ENCODE measurements at regions not wholly inside any gene's neighbourhood (a gene's known extent, or its start where the extent isn't known, plus 50 kb on each side); places are given as distances from the start of the nearest gene placed in this dataset.

DNA sequence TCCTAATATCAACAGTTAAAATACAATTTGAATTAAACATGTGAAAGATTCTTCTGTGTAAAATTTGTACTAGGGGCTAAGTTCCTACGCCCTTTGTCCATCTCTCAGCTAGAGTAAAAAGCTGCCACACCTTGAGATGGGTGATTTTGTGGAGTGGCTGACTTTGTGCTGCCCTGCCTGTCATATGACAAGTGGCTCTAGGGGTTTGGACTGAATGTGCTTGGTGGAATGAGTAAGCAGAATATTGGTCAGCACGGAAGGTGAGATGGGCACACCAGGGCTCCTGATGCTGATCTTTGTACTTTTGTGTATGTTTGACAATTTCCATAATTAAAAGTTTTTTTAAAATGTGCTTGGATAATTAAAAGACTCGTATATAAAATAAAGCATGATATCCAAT is 133.6 kb upstream of the SLC45A1 start:
- ATAC-seq (ENCODE audit: low read depth) (no peak), DNase-seq (no peak)
- no peak overlapping the region for H2BK5ac ChIP-seq (ENCODE audit: low read depth, low read length, poor library complexity, severe bottlenecking)
- H3K9me1 ChIP-seq (ENCODE audit: insufficient read depth, low read length): no peaks in the 10 kb centered on the region; the same call in 1 of the 2 replicates
- H3K4ac ChIP-seq (ENCODE audit: low read depth, low read length): no peak overlapping the region
- H4K91ac ChIP-seq (ENCODE audit: insufficient read depth, low read depth, low read length): no peak overlapping the region
- no peak overlapping the region for H3K18ac ChIP-seq (ENCODE audit: low read depth, low read length)
- in situ Hi-C loops (cut with MboI; ENCODE audit: low sequenced_read_pairs): no loop called here
- no peak overlapping the region for H4K8ac ChIP-seq (ENCODE audit: low read depth in 2 of 2, low read length in 2 of 2)
- peaks cover 2% of the 10 kb centered on the region; the same call in 1 of the 2 replicates for H3K9me3 ChIP-seq (ENCODE audit: control insufficient read depth, insufficient read depth, low read length)
- no peak for TF ChIP-seq POLR2A (IDR thresholded peaks at IDR 0.05; ENCODE audit: low read depth, low read length)
- TF ChIP-seq BHLHE40 (IDR thresholded peaks at IDR 0.05; ENCODE audit: low read depth, low read length): no peak
- TF ChIP-seq RAD21 (IDR thresholded peaks at IDR 0.05; ENCODE audit: low read length): no peak
- no peak for TF ChIP-seq FOS (IDR thresholded peaks at IDR 0.05; ENCODE audit: low read depth, low read length)
- no peak for TF ChIP-seq RFX5 (IDR thresholded peaks at IDR 0.05; ENCODE audit: low read depth, low read length)
- no peak for TF ChIP-seq ELK1 (IDR thresholded peaks at IDR 0.05; ENCODE audit: borderline replicate concordance, low read depth, low read length)
- no peak for TF ChIP-seq CEBPB (IDR thresholded peaks at IDR 0.05; ENCODE audit: low read depth, low read length)
- no peak for TF ChIP-seq SMC3 (IDR thresholded peaks at IDR 0.05; ENCODE audit: low read depth, low read length)
- TF ChIP-seq MXI1 (IDR thresholded peaks at IDR 0.05; ENCODE audit: borderline replicate concordance, low read depth, low read length): no peak
- ChIA-PET POLR2A (ENCODE audit: unreplicated experiment) (no interaction called here), CTCF (no interaction called here)
- H2AK9ac ChIP-seq (replicated peaks; ENCODE audit: low read depth, low read length, poor library complexity): no peak overlapping the region
- no peak overlapping the region for H2AFZ ChIP-seq (replicated peaks; ENCODE audit: low read length, poor library complexity)
- no peaks in the 10 kb centered on the region for H3K36me3 ChIP-seq (ENCODE audit: control insufficient read depth, insufficient read depth, low read length)
- intact Hi-C loops (cut with micrococcal nuclease): no loop called here
- no peak overlapping the region for H4K5ac ChIP-seq (ENCODE audit: low read depth, low read length)
- no peak overlapping the region for H3K9ac ChIP-seq (ENCODE audit: low read depth, low read length)
- no TSS peak for BruUV-seq (replicated peaks)
- H2AK5ac ChIP-seq (ENCODE audit: low read depth, low read length): peak overlapping the region; percentile 1; the same call in 1 of the 2 replicates
- H3K14ac ChIP-seq (replicated peaks; ENCODE audit: low read depth, low read length): no peak overlapping the region
- H3K4me1 ChIP-seq (ENCODE audit: control insufficient read depth, insufficient read depth, low read length): peaks cover 4% of the 10 kb centered on the region; the same call in 1 of the 2 replicates
- H3K4me2 ChIP-seq (ENCODE audit: low read depth, low read length): no peak overlapping the region
- no peak overlapping the region for H2BK120ac ChIP-seq (ENCODE audit: low read depth, low read length)
- no CpG with 5 or more reads among the region's 3 CpGs for WGBS, 2 experiments (ENCODE audit: extremely low coverage in 2 of 2, insufficient read length in 1 of 2)
- no peaks in the 10 kb centered on the region for H3K79me1 ChIP-seq (ENCODE audit: low read depth in 1 of 2, low read length in 2 of 2)
- H4K20me1 ChIP-seq (ENCODE audit: insufficient read depth, low read length): no peaks in the 10 kb centered on the region
- no peak overlapping the region for H3K4me3 ChIP-seq (ENCODE audit: insufficient read depth, low read depth, low read length)
- no peak overlapping the region for H2BK20ac ChIP-seq (ENCODE audit: low read depth, low read length)
- dilution Hi-C loops (cut with HindIII; ENCODE audit: low sequenced_read_pairs, unreplicated experiment): no loop called here
- H3K27me3 ChIP-seq (ENCODE audit: control insufficient read depth, insufficient read depth, low read length): no peaks in the 10 kb centered on the region
- no peak overlapping the region for H2BK15ac ChIP-seq (ENCODE audit: low read depth, low read length)
- no peak overlapping the region for H3K56ac ChIP-seq (ENCODE audit: extremely low read depth, insufficient read depth, low read length)
- no peak overlapping the region for H3K27ac ChIP-seq (ENCODE audit: insufficient read depth, low read length)
- no peak overlapping the region for H3K23ac ChIP-seq (ENCODE audit: low read depth, low read length)
